ENCODE measurements at regions not wholly inside any gene's neighbourhood (a gene's known extent, or its start where the extent isn't known, plus 50 kb on each side); places are given as distances from the start of the nearest gene placed in this dataset.

DNA sequence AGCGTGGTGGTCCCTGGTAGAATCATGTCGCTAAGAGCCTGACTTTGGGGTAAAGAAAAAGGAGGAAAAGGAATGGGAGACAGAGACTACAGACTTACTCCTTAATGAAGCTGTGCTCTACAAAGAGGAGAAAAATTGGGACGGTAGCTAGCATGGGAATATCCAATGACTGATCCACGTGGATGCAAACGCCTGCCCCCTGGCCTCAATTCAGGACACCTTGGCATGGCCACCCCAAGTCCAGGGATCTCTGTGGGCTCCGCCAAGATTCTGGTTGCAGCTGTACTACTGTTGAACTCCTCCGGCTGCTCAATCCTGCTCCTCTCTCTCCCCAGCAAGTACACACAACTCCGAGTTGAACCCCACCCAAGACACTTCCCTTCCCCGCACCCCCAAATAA is 70.5 kb upstream of the DIO3 start:
- TF ChIP-seq EP300 (IDR thresholded peaks at IDR 0.05) = no peak
- TF ChIP-seq, protein P1, sequence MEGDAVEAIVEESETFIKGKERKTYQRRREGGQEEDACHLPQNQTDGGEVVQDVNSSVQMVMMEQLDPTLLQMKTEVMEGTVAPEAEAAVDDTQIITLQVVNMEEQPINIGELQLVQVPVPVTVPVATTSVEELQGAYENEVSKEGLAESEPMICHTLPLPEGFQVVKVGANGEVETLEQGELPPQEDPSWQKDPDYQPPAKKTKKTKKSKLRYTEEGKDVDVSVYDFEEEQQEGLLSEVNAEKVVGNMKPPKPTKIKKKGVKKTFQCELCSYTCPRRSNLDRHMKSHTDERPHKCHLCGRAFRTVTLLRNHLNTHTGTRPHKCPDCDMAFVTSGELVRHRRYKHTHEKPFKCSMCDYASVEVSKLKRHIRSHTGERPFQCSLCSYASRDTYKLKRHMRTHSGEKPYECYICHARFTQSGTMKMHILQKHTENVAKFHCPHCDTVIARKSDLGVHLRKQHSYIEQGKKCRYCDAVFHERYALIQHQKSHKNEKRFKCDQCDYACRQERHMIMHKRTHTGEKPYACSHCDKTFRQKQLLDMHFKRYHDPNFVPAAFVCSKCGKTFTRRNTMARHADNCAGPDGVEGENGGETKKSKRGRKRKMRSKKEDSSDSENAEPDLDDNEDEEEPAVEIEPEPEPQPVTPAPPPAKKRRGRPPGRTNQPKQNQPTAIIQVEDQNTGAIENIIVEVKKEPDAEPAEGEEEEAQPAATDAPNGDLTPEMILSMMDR (IDR thresholded peaks at IDR 0.05) = no peak
- no peak for TF ChIP-seq POLR2AphosphoS5 (IDR thresholded peaks at IDR 0.05)
